ENCODE measurements at regions not wholly inside any gene's neighbourhood (a gene's known extent, or its start where the extent isn't known, plus 50 kb on each side); places are given as distances from the start of the nearest gene placed in this dataset.

GRCh38 chr4:188400451-188400850 is 261.2 kb downstream of the TRIML1 start:
- TF ChIP-seq CTCF (IDR thresholded peaks at IDR 0.05; ENCODE audit: low read depth, low read length), result no peak
- no peak for TF ChIP-seq EZH2phosphoT487 (IDR thresholded peaks at IDR 0.05; ENCODE audit: low read depth)
